GM23338 (cell line): ENCODE measurements at regions not wholly inside any gene's neighbourhood (a gene's known extent, or its start where the extent isn't known, plus 50 kb on each side); places are given as distances from the start of the nearest gene placed in this dataset.

Source experiments
- ATAC-seq: fragments of 200-7000 bp; cut with Tn5 transposase; 3 replicates; pipeline ENCODE4 v1.9.1; 2020
- DNase-seq: peaks from one replicate; pipeline ENCODE4 v3.0.0-alpha.2; 2015; ENCODE audit warnings: low spot score
- H2AFZ ChIP-seq: fragments of 200-600 bp; sonication (generic); 2 replicates; pipeline ENCODE4 v1.8.0; 2016; ENCODE audit warnings: antibody characterized with exemption, mild to moderate bottlenecking, moderate library complexity
- H3F3A ChIP-seq: fragments of 200-600 bp; sonication (generic); replicated peaks from 2 replicates; pipeline ENCODE4 v1.8.0; 2017; ENCODE audit warnings: antibody characterized with exemption, mixed run types, low read depth
- H3K27ac ChIP-seq: fragments of 200-600 bp; sonication (generic); 2 replicates; pipeline ENCODE4 v1.6.1; 2016; ENCODE audit warnings: low read depth
- H3K27me3 ChIP-seq: fragments of 200-600 bp; sonication (generic); 2 replicates; pipeline ENCODE4 v1.8.0; 2016; ENCODE audit warnings: mild to moderate bottlenecking, mixed run types, moderate library complexity; ENCODE audit not compliant: insufficient read depth
- H3K36me3 ChIP-seq: fragments of 200-600 bp; sonication (generic); 2 replicates; pipeline ENCODE4 v1.8.0; 2016; ENCODE audit warnings: mild to moderate bottlenecking; ENCODE audit not compliant: insufficient read depth
- H3K4me1 ChIP-seq: fragments of 200-600 bp; sonication (generic); 2 replicates; pipeline ENCODE4 v1.8.0; 2016; ENCODE audit warnings: mild to moderate bottlenecking, moderate library complexity; ENCODE audit not compliant: insufficient read depth
- H3K4me2 ChIP-seq: fragments of 200-600 bp; sonication (generic); 2 replicates; pipeline ENCODE4 v1.7.1; 2017; ENCODE audit warnings: mixed run types
- H3K4me3 ChIP-seq: fragments of 200-600 bp; sonication (generic); 2 replicates; pipeline ENCODE4 v1.6.1; 2016; ENCODE audit warnings: mixed run types
- H3K79me2 ChIP-seq: fragments of 200-600 bp; sonication (generic); replicated peaks from 2 replicates; pipeline ENCODE4 v1.8.0; 2017; ENCODE audit warnings: mild to moderate bottlenecking; ENCODE audit not compliant: insufficient read depth
- H3K9me2 ChIP-seq: fragments of 200-600 bp; sonication (generic); 2 replicates; pipeline ENCODE4 v1.8.0; 2017; ENCODE audit not compliant: insufficient read depth
- H4K20me1 ChIP-seq: fragments of 200-600 bp; sonication (generic); replicated peaks from 2 replicates; pipeline ENCODE4 v1.8.0; 2017; ENCODE audit warnings: mild to moderate bottlenecking; ENCODE audit not compliant: insufficient read depth
- H3K27ac Mint-ChIP-seq: 2 replicates; pipeline ENCODE4 v1.8.0; 2020; ENCODE audit warnings: inconsistent platforms, mild to moderate bottlenecking, moderate library complexity, mixed read lengths
- H3K27me3 Mint-ChIP-seq: 3 replicates; pipeline ENCODE4 v1.8.0; 2022; ENCODE audit warnings: low read depth, mild to moderate bottlenecking, moderate library complexity, mixed read lengths, inconsistent platforms; ENCODE audit not compliant: insufficient read depth, poor library complexity
- H3K36me3 Mint-ChIP-seq: 3 replicates; pipeline ENCODE4 v1.8.0; 2021; ENCODE audit warnings: low read depth, mild to moderate bottlenecking, inconsistent platforms, moderate library complexity, mixed read lengths
- H3K4me1 Mint-ChIP-seq: 3 replicates; pipeline ENCODE4 v1.8.0; 2020; ENCODE audit warnings: mild to moderate bottlenecking, inconsistent platforms, mixed read lengths
- H3K4me3 Mint-ChIP-seq: 3 replicates; pipeline ENCODE4 v1.8.0; 2021; ENCODE audit warnings: moderate library complexity, mild to moderate bottlenecking, inconsistent platforms, mixed read lengths
- H3K9me3 Mint-ChIP-seq: 3 replicates; pipeline ENCODE4 v1.8.0; 2020; ENCODE audit warnings: moderate library complexity, mild to moderate bottlenecking, inconsistent platforms, mixed read lengths
- CTCF ChIP-seq, 2 experiments: fragments of 200-600 bp in 1 of 2; sonication (generic) in 1 of 2; conservative IDR thresholded peaks; 2 replicates each; pipeline versions ENCODE4 v1.5.1 to v1.6.1; 2016 to 2017; ENCODE audit warnings: antibody characterized with exemption in 2 of 2, low read depth in 2 of 2, mild to moderate bottlenecking in 2 of 2, moderate library complexity in 1 of 2
- EZH2phosphoT487 ChIP-seq: fragments of 200-600 bp; sonication (generic); IDR thresholded peaks from one replicate; pipeline ENCODE4 v1.8.1; 2018; ENCODE audit warnings: antibody characterized with exemption; ENCODE audit not compliant: unreplicated experiment
- JUNB ChIP-seq: IDR thresholded peaks from one replicate; pipeline ENCODE4 v1.6.1; 2016; ENCODE audit warnings: antibody characterized with exemption; ENCODE audit not compliant: unreplicated experiment
- ZNF462 ChIP-seq: fragments of 250-450 bp; sonication (Bioruptor Pico); IDR thresholded peaks from 2 replicates; pipeline ENCODE4 v1.5.0; 2020; ENCODE audit warnings: mild to moderate bottlenecking, moderate library complexity

- H4K20me1 ChIP-seq, result no peaks in the 10 kb centered on the region
- TF ChIP-seq ZNF462 (CRISPR knock-in tag) (no peak), EZH2phosphoT487 (no peak), CTCF (conservative IDR thresholded peaks at IDR 0.05; ENCODE audit: low read depth in 2 of 2) (no peak)
- no peaks in the 10 kb centered on the region for H3F3A ChIP-seq
- peaks cover 4% of the 10 kb centered on the region; the same call in 1 of the 2 replicates for H3K4me1 ChIP-seq
- H3K4me2 ChIP-seq, result no peak overlapping the region
- no peaks in the 10 kb centered on the region for H3K9me2 ChIP-seq
- H3K4me1 Mint-ChIP-seq, result peaks cover 6% of the 10 kb centered on the region
- no peak overlapping the region for H3K27ac Mint-ChIP-seq
- H3K9me3 Mint-ChIP-seq, result no peaks in the 10 kb centered on the region
- H3K79me2 ChIP-seq, result no peaks in the 10 kb centered on the region
- DNase-seq, result no peak
- no peaks in the 10 kb centered on the region for H3K27me3 ChIP-seq
- H3K4me3 Mint-ChIP-seq, result no peak overlapping the region
- no peak overlapping the region for H3K4me3 ChIP-seq
- ATAC-seq, result no peak
- H3K36me3 ChIP-seq, result no peaks in the 10 kb centered on the region
- H3K27me3 Mint-ChIP-seq, result no peaks in the 10 kb centered on the region
- H2AFZ ChIP-seq, result no peak overlapping the region
- H3K27ac ChIP-seq, result no peak overlapping the region
- H3K36me3 Mint-ChIP-seq, result no peaks in the 10 kb centered on the region
Measured at GRCh38 chr1:79988401-79988800, 981.9 kb upstream of the ADGRL4 start.

- no peaks in the 10 kb centered on the region for H4K20me1 ChIP-seq
- no peak for ATAC-seq
- no peak overlapping the region for H3K4me2 ChIP-seq
- no peaks in the 10 kb centered on the region for H3K79me2 ChIP-seq
- H2AFZ ChIP-seq, result peak overlapping the region; percentile 53; the same call in 1 of the 2 replicates
- no peaks in the 10 kb centered on the region for H3K36me3 ChIP-seq
- H3K27ac ChIP-seq, result no peak overlapping the region
- no peaks in the 10 kb centered on the region for H3K9me2 ChIP-seq
- H3K4me3 ChIP-seq, result no peak overlapping the region
- Mint-ChIP-seq H3K27me3 (no peaks in the 10 kb centered on the region), H3K36me3 (no peaks in the 10 kb centered on the region), H3K9me3 (no peaks in the 10 kb centered on the region), H3K27ac (peak overlapping the region; percentile 39; the same call in 1 of the 2 replicates), H3K4me1 (peaks cover 18% of the 10 kb centered on the region), H3K4me3 (no peak overlapping the region)
- no peak for TF ChIP-seq EZH2phosphoT487
- TF ChIP-seq JUNB, result no peak
- no peaks in the 10 kb centered on the region for H3F3A ChIP-seq
- no peaks in the 10 kb centered on the region for H3K27me3 ChIP-seq
- no peak for DNase-seq
- peaks cover 20% of the 10 kb centered on the region for H3K4me1 ChIP-seq
Measured at GRCh38 chr1:79982211-79982610, 975.7 kb upstream of the ADGRL4 start.
